HepG2 (cell line): ENCODE measurements at regions not wholly inside any gene's neighbourhood (a gene's known extent, or its start where the extent isn't known, plus 50 kb on each side); places are given as distances from the start of the nearest gene placed in this dataset.

Experiments
- ATAC-seq: fragments of 200-7000 bp; cut with Tn5 transposase; 3 replicates; pipeline ENCODE4 v1.9.1; 2020; ENCODE audit warnings: mild to moderate bottlenecking, moderate library complexity
- BruUV-seq: library from RNA; stranded (reverse); fragments of 400-500 nt; replicated peaks from 2 replicates; lab custom pipeline; 2021; lab: Mats Ljungman, UMichigan
- CTCF ChIA-PET: fragments of 300-600 bp; formaldehyde crosslinking; extraction: SDS; loops from one replicate; lab custom pipeline; 2021; ENCODE audit warnings: low total read pairs, inconsistent platforms, low intra/inter-chr PET ratio; lab: Yijun Ruan, JAX
- POLR2A ChIA-PET: fragments of 350-600 bp; sonication (Branson Sonifier 250); formaldehyde crosslinking; loops from one replicate; lab custom pipeline; 2020; ENCODE audit warnings: antibody characterized with exemption, inconsistent platforms; lab: Yijun Ruan, JAX
- DNase-seq: peaks from one replicate; pipeline ENCODE4 v3.0.0-alpha.2; 2015; ENCODE audit warnings: low spot score
- FAIRE-seq: peaks from 3 replicates; lab custom pipeline; 2011; peaks lifted over from hg19 to GRCh38; lab: Jason Lieb, UNC
- H2AFZ ChIP-seq: one replicate; pipeline ENCODE4 v1.6.1; 2011; ENCODE audit warnings: low read length, inconsistent platforms
- H3K27ac ChIP-seq: fragments of 300-600 bp; 3 replicates; pipeline ENCODE4 v1.8.0; 2011; ENCODE audit warnings: mixed run types, mild to moderate bottlenecking, mixed read lengths, low read length, inconsistent platforms; ENCODE audit not compliant: insufficient read depth; ENCODE audit errors: extremely low read length
- H3K27me3 ChIP-seq, 2 experiments: fragments of 200-600 bp in 1 of 2; 2 replicates in 1 of 2; 3 replicates in 1 of 2; pipeline versions ENCODE4 v1.6.0 to v1.8.0; 2011; ENCODE audit warnings: low read length in 2 of 2, mild to moderate bottlenecking in 2 of 2, moderate library complexity in 2 of 2, inconsistent platforms in 1 of 2; ENCODE audit not compliant: insufficient read depth in 2 of 2, control insufficient read depth in 1 of 2
- H3K36me3 ChIP-seq, 2 experiments: fragments of 200-600 bp in 1 of 2; replicated peaks in 1 of 2; 2 replicates in 1 of 2; 3 replicates in 1 of 2; pipeline versions ENCODE4 v1.5.1 to v1.8.0; 2011; ENCODE audit warnings: low read length in 2 of 2, inconsistent platforms in 1 of 2; ENCODE audit not compliant: insufficient read depth in 2 of 2, control insufficient read depth in 1 of 2
- H3K4me1 ChIP-seq: 2 replicates; pipeline ENCODE4 v1.5.1; 2012; ENCODE audit warnings: low read length, inconsistent platforms; ENCODE audit not compliant: insufficient read depth
- H3K4me2 ChIP-seq: 2 replicates; pipeline ENCODE4 v1.6.0; 2011; ENCODE audit warnings: low read depth, low read length, inconsistent platforms
- H3K4me3 ChIP-seq, 3 experiments: fragments of 200-600 bp in 1 of 3; sonication (generic), shearing (Covaris generic) in 1 of 3; replicated peaks in 1 of 3; 2 replicates each; pipeline ENCODE4 v1.5.1; 2011 to 2016; ENCODE audit warnings: low read length in 3 of 3, inconsistent platforms in 2 of 3, low read depth in 2 of 3, mild to moderate bottlenecking in 2 of 3, control low read depth in 1 of 3, mixed read lengths in 1 of 3; ENCODE audit not compliant: insufficient read depth in 1 of 3
- H3K79me2 ChIP-seq: one replicate; pipeline ENCODE4 v1.6.1; 2011; ENCODE audit warnings: low read length, inconsistent platforms; ENCODE audit not compliant: insufficient read depth
- H3K9ac ChIP-seq: 2 replicates; pipeline ENCODE4 v1.6.0; 2011; ENCODE audit warnings: mild to moderate bottlenecking, low read depth, low read length, inconsistent platforms; ENCODE audit not compliant: insufficient read depth
- H3K9me3 ChIP-seq: 2 replicates; pipeline ENCODE4 v1.5.1; 2012; ENCODE audit warnings: mild to moderate bottlenecking, low read length
- H4K20me1 ChIP-seq: 2 replicates; pipeline ENCODE4 v1.6.0; 2011; ENCODE audit warnings: inconsistent platforms, mild to moderate bottlenecking, low read length, moderate library complexity; ENCODE audit not compliant: insufficient read depth
- HOXA3 ChIP-seq: sonication (generic); formaldehyde crosslinking; IDR thresholded peaks from 2 replicates; pipeline ENCODE4 v1.5.0; 2020; ENCODE audit warnings: missing genetic modification reagents
- ISL2 ChIP-seq: sonication (generic); formaldehyde crosslinking; IDR thresholded peaks from 2 replicates; pipeline ENCODE4 v1.5.0; 2020; ENCODE audit warnings: missing genetic modification reagents
- KAT8 ChIP-seq: IDR thresholded peaks from 2 replicates; pipeline ENCODE4 v1.6.1; 2016; ENCODE audit warnings: missing genetic modification reagents, missing compliant biosample characterization
- MYNN ChIP-seq: sonication (generic); formaldehyde crosslinking; IDR thresholded peaks from 2 replicates; pipeline ENCODE4 v1.4.0; 2020; ENCODE audit warnings: mild to moderate bottlenecking, low read depth, missing genetic modification reagents
- NCOA1 ChIP-seq: sonication (generic); formaldehyde crosslinking; IDR thresholded peaks from 2 replicates; pipeline ENCODE4 v1.9.0; 2021; ENCODE audit warnings: missing genetic modification reagents
- NFE2 ChIP-seq: sonication (generic); formaldehyde crosslinking; IDR thresholded peaks from 2 replicates; pipeline ENCODE4 v1.4.0; 2020; ENCODE audit warnings: missing genetic modification reagents
- RFX1 ChIP-seq: fragments of 450-650 bp; IDR thresholded peaks from 2 replicates; pipeline ENCODE4 v1.6.1; 2017
- SMC3 ChIP-seq: IDR thresholded peaks from 2 replicates; pipeline ENCODE4 v1.6.1; 2011; ENCODE audit warnings: low read length, improper control_type of control experiment
- STAT5B ChIP-seq: sonication (generic); formaldehyde crosslinking; IDR thresholded peaks from 2 replicates; pipeline ENCODE4 v1.4.0; 2020; ENCODE audit warnings: missing genetic modification reagents
- TBP ChIP-seq: sonication (generic); formaldehyde crosslinking; IDR thresholded peaks from 2 replicates; pipeline ENCODE4 v1.5.0; 2020; ENCODE audit warnings: missing genetic modification reagents
- TCF7L2 ChIP-seq: IDR thresholded peaks from 2 replicates; pipeline ENCODE4 v1.6.1; 2011; ENCODE audit warnings: mild to moderate bottlenecking, low read depth, low read length, moderate library complexity
- ZNF281 ChIP-seq: sonication (generic); formaldehyde crosslinking; IDR thresholded peaks from 2 replicates; pipeline ENCODE4 v1.4.0; 2020; ENCODE audit warnings: missing genetic modification reagents, borderline replicate concordance
- ZNF335 ChIP-seq: sonication (generic); formaldehyde crosslinking; IDR thresholded peaks from 2 replicates; pipeline ENCODE4 v1.4.0; 2020; ENCODE audit warnings: missing genetic modification reagents
- ZNF687 ChIP-seq: sonication (generic); formaldehyde crosslinking; IDR thresholded peaks from 2 replicates; pipeline ENCODE4 v1.5.1; 2020; ENCODE audit warnings: mild to moderate bottlenecking, missing genetic modification reagents, moderate library complexity
- ZNF784 ChIP-seq: sonication (generic); formaldehyde crosslinking; IDR thresholded peaks from 2 replicates; pipeline ENCODE4 v1.5.1; 2020; ENCODE audit warnings: missing genetic modification reagents, mild to moderate bottlenecking, borderline replicate concordance
- ZNF788 ChIP-seq: sonication (generic); formaldehyde crosslinking; IDR thresholded peaks from 2 replicates; pipeline ENCODE4 v1.5.0; 2020; ENCODE audit warnings: mild to moderate bottlenecking, missing genetic modification reagents, borderline replicate concordance
- WGBS: methylation state at CpG from one replicate; pipeline ENCODE4 v1.1.6; 2017; ENCODE audit warnings: low lambda C conversion rate; 5-methylcytosine and 5-hydroxymethylcytosine counted together
- in situ Hi-C: cut with HindIII; loops from 2 replicates; pipeline ENCODE4 v1.10.0; 2017; ENCODE audit warnings: low pct_unique_long_range_greater_than_20kb; ENCODE audit not compliant: extremely low pct_ligation_motif_present
- intact Hi-C: fragments of 100-400 bp; cut with micrococcal nuclease; formaldehyde crosslinking; loops from one replicate; pipeline ENCODE4 v1.10.0; 2022; ENCODE audit not compliant: unreplicated experiment
- TF ChIP-seq, protein P1 (sequence below): sonication (generic); formaldehyde crosslinking; IDR thresholded peaks from 2 replicates; pipeline ENCODE4 v1.4.0; 2020; ENCODE audit warnings: missing genetic modification reagents

GRCh38 chr16:86384980-86385379, 125.3 kb upstream of the FOXF1 start:
- Histone ChIP-seq H3K4me3 (no peak overlapping the region), H3K4me1 (no peaks in the 10 kb centered on the region), H3K9me3 (no peaks in the 10 kb centered on the region), H2AFZ (no peak overlapping the region), H3K4me2 (no peak overlapping the region), H3K79me2 (no peaks in the 10 kb centered on the region), H3K27me3 (peaks cover 3 to 70% of the 10 kb centered on the region in 2 experiments; a peak in 3 of 5 replicates), H4K20me1 (no peaks in the 10 kb centered on the region), H3K27ac (no peak overlapping the region), H3K36me3 (no peaks in the 10 kb centered on the region), H3K9ac (no peak overlapping the region)
- no peak for ATAC-seq
- ChIA-PET POLR2A (no interaction called here), CTCF (no interaction called here)
- no TSS peak for BruUV-seq
- in situ Hi-C loops (no loop called here), intact Hi-C loops (no loop called here)
- no peak for FAIRE-seq
- 26% methylated on average over 10 of the region's 10 CpGs for WGBS
- DNase-seq = no peak
- no peak for TF ChIP-seq ZNF788
- no peak for TF ChIP-seq NFE2 (CRISPR knock-in tag)
- no peak for TF ChIP-seq TBP
- no peak for TF ChIP-seq KAT8 (CRISPR knock-in tag)
- no peak for TF ChIP-seq NCOA1 (CRISPR knock-in tag)
- no peak for TF ChIP-seq SMC3
- TF ChIP-seq, protein P1, sequence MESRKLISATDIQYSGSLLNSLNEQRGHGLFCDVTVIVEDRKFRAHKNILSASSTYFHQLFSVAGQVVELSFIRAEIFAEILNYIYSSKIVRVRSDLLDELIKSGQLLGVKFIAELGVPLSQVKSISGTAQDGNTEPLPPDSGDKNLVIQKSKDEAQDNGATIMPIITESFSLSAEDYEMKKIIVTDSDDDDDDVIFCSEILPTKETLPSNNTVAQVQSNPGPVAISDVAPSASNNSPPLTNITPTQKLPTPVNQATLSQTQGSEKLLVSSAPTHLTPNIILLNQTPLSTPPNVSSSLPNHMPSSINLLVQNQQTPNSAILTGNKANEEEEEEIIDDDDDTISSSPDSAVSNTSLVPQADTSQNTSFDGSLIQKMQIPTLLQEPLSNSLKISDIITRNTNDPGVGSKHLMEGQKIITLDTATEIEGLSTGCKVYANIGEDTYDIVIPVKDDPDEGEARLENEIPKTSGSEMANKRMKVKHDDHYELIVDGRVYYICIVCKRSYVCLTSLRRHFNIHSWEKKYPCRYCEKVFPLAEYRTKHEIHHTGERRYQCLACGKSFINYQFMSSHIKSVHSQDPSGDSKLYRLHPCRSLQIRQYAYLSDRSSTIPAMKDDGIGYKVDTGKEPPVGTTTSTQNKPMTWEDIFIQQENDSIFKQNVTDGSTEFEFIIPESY = no peak
- TF ChIP-seq ZNF335 (CRISPR knock-in tag) = no peak
- no peak for TF ChIP-seq TCF7L2
- no peak for TF ChIP-seq HOXA3 (CRISPR knock-in tag)
- TF ChIP-seq ZNF281 (CRISPR knock-in tag) = no peak
- TF ChIP-seq ISL2 (CRISPR knock-in tag) = no peak
- TF ChIP-seq MYNN (CRISPR knock-in tag) = no peak
- no peak for TF ChIP-seq ZNF687
- no peak for TF ChIP-seq RFX1
- TF ChIP-seq ZNF784 (CRISPR knock-in tag) = no peak
- no peak for TF ChIP-seq STAT5B
